ENCODE measurements at regions not wholly inside any gene's neighbourhood (a gene's known extent, or its start where the extent isn't known, plus 50 kb on each side); places are given as distances from the start of the nearest gene placed in this dataset.

GRCh38 chr3:64888840-64889392 lies 201.1 kb upstream of the ADAMTS9 start:
- DNase-seq: no peak

DNA sequence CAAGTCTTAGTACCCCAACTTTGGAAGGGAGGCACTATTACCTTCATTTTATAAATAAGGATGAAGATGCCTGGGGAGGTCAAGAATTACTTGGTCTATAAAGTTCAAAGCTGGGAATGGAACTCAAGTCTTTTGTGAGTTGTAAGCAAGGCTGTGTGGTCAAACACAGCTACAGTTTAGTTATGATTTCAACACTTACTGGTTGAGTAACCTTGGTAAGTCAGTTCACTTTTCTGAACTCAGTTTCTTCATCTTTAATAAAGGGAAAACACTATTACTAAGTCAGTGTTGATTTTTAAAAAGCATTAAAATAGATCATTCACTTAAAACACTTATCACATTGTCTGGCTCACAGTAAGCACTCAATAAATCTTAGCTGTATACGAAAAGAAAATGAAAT lies 200.4 kb upstream of the ADAMTS9 start:
- no peak for DNase-seq

GRCh38 chr3:64885055-64885454 lies 197.3 kb upstream of the ADAMTS9 start:
- no peak for DNase-seq

- DNase-seq: no peak
Measured at GRCh38 chr3:64884536-64884935, 196.7 kb upstream of the ADAMTS9 start.

GRCh38 chr3:64880916-64881315 lies 193.1 kb upstream of the ADAMTS9 start:
- no peak for DNase-seq

GRCh38 chr3:64878362-64878761 lies 190.6 kb upstream of the ADAMTS9 start:
- DNase-seq: no peak

- no peak for DNase-seq
Measured at GRCh38 chr3:64873400-64873799, 185.6 kb upstream of the ADAMTS9 start.

DNA sequence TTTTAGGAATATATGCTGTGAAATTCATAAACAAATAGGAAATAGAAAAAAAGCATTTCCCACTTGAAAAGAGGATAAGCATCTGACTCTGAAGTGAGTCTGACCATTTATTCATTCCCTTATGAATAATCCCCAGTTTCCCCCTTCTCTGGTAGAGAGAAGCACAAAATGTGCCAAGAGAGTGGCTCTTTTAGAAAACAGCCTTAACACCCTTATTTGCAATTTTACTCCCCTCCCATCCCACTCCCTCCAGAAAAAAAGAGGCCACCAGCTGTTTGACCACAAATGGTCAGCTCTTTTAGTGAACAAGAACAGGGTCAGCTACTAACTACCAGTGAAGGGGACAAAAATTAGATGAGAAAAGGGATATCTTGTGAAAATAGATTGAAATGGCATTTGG lies 184.5 kb upstream of the ADAMTS9 start:
- no peak for DNase-seq

DNA sequence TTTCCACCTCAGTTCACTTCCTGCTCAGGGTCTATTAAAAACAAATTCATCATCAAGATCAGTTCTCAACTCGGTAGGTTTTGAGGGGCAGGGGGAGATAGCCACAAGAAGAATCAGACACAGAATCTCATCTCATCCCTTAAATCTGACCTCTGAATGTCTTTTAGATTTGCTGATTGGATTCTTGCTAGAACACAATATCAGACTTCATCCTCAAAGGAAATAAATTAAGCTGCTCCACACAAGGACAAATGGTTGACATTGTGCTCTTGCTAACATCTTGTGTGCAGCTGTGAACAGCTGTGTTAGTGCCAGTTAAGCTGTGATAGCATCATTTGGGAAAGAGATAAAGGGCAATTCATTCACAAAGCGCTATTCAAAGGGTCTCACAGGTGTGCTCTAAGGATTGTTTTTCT lies 184.0 kb upstream of the ADAMTS9 start:
- DNase-seq: no peak

DNA sequence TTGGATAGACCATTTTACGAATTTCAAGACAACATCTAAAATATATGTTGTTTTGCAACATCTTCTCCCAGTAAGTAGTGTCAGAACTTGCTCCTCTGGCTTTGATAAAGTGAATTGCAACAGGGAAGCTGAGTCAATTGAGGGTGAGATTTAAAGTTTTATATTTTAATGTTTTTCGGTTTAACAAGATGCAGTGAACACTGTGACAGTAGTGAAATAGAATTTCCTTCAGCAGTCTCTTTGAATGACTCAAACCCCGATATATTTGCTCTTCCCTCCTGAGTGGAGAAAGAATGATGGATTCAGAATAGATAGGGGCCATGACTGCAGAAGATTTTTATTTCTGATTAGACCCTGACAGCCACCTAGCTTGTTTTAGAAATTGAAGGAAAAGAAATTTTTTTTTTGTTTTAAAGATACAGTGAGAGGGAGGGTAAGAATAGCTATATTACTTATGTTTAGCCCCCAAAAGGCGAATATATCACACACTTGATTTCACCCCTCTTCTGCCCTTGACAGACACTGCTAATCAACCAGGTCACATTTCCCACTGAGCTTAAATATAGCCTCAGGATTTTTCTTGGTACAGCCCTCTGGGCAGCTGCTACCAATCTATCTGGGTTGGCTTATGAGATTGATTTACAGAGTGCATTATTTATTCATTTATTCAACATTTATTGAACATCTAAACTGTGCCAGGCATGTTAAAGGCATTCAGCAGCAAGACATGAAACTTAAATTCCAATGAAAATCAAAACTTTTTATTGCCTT lies 183.3 kb upstream of the ADAMTS9 start:
- no peak for DNase-seq

GRCh38 chr3:64867224-64867623 lies 179.4 kb upstream of the ADAMTS9 start:
- DNase-seq: peak; percentile 51

DNA sequence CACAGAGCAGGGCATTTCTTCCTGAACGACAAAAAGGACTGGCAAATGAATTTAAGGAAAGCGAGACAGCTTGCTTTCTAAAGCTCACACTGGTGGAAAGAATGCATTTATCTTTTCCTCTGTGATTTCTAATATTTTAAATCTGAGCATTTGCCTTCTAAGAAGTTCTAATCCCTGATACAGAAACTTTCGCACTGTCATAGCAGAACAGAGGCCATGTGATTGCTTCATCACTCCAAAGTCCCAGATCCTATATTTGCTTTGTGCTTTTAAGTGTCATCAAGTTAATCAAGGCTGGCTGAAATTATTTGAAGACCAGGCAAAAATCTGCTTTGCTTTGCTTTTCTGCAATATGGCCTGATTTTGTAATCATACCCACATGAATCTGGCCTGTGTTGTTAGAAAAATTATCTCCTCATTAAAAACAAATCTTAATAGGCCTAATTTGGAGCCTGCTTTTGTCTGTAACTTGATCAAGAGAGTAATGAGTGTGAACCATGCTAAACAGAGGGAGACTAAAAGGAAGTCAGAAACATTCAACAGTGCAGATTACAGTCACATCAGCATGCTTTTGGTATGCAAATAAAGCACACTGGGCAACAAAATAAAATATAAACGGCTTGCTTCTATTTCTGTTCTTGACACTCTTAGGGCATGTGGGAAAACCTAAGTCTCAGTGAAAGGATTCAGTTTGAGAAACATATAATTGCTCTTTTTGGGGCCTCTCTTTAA lies 178.2 kb upstream of the ADAMTS9 start:
- no peak for DNase-seq

DNA sequence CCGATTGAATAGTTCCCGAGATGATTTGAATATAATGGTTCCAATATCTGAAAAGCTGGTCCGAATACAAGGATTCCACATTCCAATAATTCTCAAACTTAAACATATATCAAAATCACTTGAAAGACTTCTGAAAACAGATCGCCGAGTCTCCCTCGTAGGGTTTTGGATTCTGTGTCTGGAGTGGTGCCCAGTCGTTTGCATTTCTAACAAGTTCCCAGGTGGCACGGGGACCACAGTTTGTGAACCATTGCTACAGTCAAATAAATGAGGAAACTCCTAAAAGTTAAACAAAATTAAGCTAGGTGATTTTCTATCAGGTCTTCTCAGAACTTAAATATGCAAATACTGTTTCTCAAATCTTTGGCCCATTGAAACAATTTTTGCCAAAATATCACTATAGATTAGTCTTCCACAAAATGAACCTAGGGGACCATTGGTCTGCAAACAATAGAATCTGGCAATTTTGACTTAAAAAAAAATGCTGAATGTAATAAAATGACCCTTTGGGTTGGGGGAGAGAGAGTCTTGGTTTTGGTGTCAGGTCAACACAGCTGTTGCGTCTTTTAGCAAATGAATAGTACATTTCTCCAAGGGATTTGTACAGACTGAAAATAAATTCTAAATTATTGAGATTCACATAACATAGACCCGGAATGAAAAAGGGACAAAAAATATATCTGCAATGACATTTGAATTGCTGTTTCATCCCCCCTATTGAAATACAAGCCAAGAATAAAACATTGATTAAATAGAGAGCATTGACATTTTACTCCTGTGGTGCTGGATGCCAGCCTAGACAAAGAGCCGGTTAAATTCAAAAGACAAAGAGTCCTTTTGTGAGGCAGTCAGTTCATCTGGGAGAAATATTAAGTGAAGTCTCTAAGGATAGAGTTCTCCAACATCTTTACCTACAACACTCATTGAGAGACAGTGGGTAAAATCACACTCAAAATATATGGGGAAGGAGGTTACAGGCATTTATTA lies 175.7 kb upstream of the ADAMTS9 start:
- DNase-seq: no peak

DNA sequence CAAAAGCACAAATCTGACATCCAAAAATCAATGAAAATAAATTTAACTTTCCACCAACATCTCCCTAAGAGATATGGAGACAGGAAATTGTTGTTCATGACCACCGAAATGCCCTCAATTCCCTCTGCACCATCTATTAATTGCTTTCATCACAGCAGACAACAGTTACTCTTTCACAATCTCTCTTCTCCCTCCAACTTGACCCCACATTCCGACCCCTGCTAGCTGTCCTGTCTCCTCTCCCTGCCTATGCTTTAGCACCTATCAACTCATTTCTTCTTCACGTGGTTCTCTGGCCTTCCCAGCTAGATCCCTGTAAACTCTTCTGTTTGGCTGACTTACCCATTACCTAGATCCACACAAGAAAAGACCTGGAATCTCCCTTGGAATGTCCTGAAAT lies 173.9 kb upstream of the ADAMTS9 start:
- no peak for DNase-seq

GRCh38 chr3:64860536-64860870 lies 172.7 kb upstream of the ADAMTS9 start:
- no peak for DNase-seq

- no peak for DNase-seq
Measured at GRCh38 chr3:64859625-64860535, 172.1 kb upstream of the ADAMTS9 start.

- no peak for DNase-seq
Measured at GRCh38 chr3:64856977-64857516, 169.2 kb upstream of the ADAMTS9 start.

DNA sequence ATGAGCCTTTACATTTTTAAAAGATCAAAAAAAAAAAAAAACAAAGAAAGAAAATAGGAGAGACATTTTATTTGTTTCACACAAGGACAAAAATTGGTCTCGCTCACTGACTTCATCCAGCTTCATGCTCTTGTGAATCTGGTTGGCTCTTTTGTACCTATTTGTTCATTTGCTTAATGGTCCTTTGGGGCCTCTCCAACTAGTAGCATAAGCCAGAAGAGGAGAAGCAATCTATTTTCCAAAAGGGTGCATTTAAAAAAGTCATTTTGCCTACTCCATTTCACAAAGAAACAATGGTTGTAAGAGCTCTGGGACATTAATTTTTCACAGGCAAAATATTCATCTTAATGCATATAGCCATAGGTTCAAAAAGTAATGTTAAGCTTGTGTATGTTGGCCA lies 168.3 kb upstream of the ADAMTS9 start:
- DNase-seq: no peak

DNA sequence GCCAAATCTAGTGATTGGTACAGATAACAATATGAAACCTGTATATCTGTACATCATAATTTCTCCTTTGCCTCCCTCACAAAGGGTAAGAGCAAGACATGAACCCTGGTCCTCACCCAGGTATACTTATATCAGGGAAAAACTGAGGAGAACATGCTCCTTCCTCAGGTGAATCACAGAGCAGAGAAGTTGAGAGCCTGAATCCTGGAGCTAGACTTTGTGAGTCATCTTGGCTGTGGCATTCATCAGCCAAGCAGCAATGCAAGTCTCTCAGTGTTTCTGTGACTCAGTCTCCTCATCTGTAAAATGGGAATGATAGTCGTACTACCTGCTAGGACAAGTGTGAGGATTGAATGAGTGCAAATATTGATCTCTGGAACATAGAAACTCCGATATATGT lies 165.7 kb upstream of the ADAMTS9 start:
- no peak for DNase-seq

GRCh38 chr3:64852738-64853137 lies 164.9 kb upstream of the ADAMTS9 start:
- DNase-seq: no peak

GRCh38 chr3:64848822-64849221 lies 161.0 kb upstream of the ADAMTS9 start:
- peak; percentile 77 for DNase-seq
